Cortex of kidney (tissue), 1 donor: ENCODE measurements at regions not wholly inside any gene's neighbourhood (a gene's known extent, or its start where the extent isn't known, plus 50 kb on each side); places are given as distances from the start of the nearest gene placed in this dataset.
"Not testable (repeated sequence)": the region's sequence is repeated elsewhere in the genome, so short reads cannot be mapped to it uniquely, and the experiment has no call there.

ENCODE experiments used
- DNase-seq: peaks from one replicate; lab custom pipeline; 2025; lab: John Stamatoyannopoulos, UW

GRCh38 chrX:115840729-115841409, 279.9 kb downstream of the PLS3 start:
- not testable (repeated sequence) for DNase-seq

- DNase-seq: not testable (repeated sequence)
Observed at GRCh38 chrX:115850986-115851385, 290.0 kb downstream of the PLS3 start.

- DNase-seq: not testable (repeated sequence)
Observed at GRCh38 chrX:115853260-115853659, 292.3 kb downstream of the PLS3 start.

DNA sequence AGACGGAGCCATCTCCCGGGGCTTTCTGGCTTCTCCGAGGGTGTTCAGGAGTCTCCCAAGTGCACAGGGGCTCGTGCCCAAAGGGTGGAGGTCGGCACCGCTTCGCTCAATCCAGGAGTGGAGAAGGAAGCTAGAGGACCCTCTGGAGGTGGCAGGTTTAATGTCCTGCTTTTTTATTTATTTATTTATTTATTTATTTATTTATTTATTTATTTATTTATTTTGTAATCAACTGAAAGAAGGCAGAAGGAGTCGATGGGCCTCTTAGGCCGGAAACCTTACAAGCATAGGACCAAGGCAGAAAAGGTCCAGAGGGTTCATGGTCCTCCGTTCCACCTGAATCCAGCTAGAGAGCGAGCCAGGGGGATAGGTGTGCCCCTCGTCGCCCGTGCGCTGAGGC, 289.4 kb upstream of the AGTR2 start:
- DNase-seq: not testable (repeated sequence)

DNA sequence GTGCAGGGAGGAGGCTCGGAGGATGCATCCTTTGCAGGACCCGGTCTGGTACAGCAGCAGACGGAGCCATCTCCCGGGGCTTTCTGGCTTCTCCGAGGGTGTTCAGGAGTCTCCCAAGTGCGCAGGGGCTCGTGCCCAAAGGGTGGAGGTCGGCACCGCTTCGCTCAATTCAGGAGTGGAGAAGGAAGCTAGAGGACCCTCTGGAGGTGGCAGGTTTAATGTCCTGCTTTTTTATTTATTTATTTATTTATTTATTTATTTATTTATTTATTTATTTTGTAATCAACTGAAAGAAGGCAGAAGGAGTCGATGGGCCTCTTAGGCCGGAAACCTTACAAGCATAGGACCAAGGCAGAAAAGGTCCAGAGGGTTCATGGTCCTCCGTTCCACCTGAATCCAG, 286.4 kb upstream of the AGTR2 start:
- DNase-seq: not testable (repeated sequence)

DNA sequence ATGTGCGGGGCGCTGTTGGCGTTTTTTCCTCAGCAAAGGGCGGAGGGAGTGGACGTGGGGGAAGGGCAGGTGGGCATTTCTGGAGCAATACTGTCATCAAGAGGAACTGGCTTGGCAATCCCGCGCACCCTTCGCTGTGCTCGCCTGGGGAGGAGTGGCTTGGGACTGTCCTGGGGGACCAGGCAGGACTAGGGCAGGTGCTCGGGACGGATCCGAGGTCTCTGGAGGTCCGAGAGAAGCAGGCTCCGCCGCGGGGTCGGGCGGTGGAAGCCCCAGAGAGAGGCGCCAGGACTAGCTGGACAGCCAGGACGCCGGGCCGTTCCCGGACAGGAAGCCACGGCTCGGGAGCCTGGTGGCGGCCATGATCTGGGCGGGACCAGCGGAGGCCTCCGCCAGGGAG, 282.5 kb upstream of the AGTR2 start:
- DNase-seq: not testable (repeated sequence)

DNA sequence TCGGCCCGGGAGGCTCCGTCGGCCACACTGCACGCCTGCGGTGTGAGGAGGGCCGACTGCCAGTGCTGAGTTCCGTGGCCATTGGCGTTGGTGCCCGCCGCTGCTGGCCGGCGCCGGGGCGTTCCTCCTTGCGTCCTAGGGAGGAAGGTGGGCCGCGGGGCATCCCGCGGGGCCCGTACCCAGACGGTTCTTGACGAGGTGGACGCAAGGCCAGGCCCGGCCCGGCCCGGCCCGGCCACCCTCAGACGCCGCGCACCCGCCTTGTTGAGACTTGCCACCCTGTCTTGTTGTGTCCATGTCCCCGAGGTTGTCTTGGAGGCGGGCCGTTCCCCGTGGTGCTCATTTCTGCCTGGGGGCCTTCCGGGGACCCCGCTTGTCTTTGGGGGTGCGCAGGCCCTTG, 282.0 kb upstream of the AGTR2 start:
- DNase-seq: not testable (repeated sequence)

DNA sequence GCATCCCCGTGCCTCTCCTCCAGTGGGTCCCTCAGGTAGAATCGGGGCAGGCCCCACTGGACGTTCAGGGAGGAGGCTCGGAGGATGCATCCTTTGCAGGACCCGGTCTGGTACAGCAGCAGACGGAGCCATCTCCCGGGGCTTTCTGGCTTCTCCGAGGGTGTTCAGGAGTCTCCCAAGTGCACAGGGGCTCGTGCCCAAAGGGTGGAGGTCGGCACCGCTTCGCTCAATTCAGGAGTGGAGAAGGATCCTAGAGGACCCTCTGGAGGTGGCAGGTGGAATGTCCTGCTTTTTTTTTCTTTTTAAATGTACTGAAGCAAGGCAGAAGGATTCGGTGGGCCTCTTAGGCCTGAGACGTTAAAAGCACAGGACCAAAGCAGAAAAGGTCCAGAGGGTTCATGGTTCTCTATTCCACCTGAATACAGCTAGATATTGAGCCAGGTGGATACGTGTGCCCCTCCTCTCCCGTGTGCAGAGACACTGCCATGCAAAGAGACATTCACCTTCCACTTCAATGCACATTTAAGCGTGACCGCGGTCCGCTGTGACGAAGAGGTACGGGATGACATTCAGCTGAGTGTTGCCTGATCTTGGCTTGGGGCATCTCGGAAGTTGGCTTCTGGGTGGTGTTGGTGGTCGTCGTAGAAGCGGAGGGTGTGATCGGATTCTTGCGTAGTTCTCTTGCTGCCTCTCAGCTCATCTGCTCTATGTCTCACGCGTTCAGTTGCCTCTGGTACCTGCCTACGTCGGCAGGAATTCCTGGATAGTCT, 281.2 kb upstream of the AGTR2 start:
- DNase-seq: no peak

- DNase-seq: no peak
Observed at GRCh38 chrX:115892056-115892708, 278.4 kb upstream of the AGTR2 start.

DNA sequence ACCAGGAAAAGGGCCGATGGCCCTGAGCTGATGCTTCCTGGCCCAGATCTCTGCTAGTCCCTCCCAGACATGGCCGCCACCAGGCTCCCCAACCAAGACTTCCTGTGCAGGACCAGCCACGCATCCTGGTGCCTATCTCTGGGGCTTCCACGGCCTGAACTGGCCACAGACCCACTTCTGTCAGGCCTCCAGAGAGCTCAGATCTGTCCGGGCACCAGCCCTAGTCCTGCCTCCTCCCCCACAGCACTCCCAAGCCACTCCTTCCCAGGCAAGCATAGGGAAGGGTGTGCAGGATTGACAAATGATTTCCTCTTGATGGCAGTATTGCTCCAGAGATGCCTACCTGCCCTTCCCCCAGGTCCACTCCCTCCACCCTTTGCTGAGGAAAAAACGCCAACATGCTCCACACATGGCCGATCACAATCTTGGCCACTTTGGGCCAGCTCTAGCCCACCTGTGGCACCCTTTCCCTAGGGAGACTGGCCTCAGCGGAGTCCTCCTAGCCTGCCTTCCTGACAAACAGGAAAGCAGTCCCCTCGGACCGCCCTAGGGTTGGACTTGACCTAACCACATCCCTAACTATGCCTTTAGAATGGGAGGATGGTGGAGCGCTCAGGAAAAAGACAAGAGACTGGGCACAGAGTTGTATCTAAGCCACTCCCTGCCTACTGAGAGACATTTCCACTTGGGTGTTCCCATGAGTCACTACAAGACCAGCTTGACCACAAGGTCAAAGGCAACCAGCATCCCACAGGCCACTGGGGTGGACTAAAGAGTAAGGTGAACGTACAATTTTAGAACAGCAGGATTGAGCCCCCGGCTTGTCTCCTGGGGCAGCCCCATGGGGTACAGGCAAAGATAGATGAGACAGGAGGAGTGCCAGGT, 277.5 kb upstream of the AGTR2 start:
- no peak for DNase-seq

GRCh38 chrX:115894087-115894486, 276.5 kb upstream of the AGTR2 start:
- DNase-seq: no peak

DNA sequence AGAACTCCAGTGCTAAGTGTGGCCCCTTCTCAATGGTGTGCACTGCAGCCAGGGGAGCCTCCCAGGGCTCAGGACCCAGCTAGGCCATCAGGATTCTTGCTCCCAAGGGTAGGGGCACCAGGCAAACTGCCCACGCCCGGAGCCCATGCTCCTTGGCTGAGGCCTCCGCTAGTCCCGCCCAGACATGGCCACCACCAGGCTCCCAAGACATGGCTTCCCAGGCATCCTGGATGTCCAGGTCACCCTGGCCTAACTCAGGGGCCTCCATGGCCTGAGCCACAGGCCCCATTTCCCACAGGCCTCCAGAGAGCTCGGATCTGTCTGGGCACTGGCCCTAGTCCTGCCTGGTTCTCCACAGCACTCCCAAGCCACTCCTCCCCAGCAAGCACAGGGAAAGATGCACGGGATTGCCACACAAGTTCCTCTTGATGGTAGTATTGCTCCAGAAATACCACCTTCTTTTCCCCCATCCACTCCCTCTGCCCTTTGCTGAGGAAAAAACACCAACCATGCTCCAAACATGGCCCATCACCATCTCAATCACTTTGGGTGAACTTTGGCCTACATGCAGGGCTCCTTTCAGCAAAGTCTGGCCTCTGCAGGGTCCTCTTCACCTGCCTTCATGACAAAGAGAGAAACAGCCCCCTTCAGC, 274.7 kb upstream of the AGTR2 start:
- no peak for DNase-seq

DNA sequence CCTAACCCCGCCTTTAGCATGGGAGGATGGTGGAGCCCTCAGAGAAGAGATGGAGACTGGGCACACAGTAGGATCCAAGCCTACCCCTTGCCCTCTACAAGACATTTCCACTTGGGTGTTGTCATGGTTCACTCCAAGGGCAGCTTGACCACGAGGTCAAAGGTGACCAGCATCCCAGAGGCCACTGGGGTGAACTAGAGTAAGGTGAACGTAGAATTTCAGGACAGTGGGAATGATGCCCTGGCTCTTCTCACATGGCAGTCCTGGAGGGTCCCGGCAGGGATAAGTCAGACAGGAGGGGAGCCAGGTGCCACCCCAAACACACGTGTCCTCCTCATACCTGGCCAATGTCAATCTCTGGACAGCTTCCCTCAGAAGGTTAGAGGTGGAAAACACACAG, 274.2 kb upstream of the AGTR2 start:
- no peak for DNase-seq

GRCh38 chrX:115897956-115898355, 272.6 kb upstream of the AGTR2 start:
- no peak for DNase-seq

GRCh38 chrX:115898382-115899001, 272.1 kb upstream of the AGTR2 start:
- no peak for DNase-seq

GRCh38 chrX:115900425-115900824, 270.1 kb upstream of the AGTR2 start:
- no peak for DNase-seq

DNA sequence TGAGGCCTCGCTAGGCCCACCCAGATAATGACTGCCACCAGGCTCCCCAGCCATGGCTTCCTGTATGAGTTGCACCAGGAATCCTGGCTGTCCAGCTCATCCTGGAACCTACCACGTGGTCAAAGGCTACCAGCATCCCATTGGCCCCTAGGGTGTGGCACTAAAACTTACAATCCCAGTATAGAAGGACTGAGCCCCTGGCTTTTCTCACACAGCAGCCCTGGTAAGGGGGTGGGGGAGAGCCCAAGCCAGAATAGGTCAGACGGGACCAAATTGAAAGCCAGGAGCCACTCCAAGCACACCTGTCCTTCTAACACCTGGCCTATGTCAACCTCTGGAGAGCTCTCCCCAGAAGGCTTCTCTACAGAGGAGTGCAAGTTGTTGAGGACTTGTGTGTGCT, 269.3 kb upstream of the AGTR2 start:
- DNase-seq: no peak

- DNase-seq: no peak
Observed at GRCh38 chrX:115902995-115903394, 267.5 kb upstream of the AGTR2 start.

GRCh38 chrX:115906276-115906675, 264.3 kb upstream of the AGTR2 start:
- no peak for DNase-seq

DNA sequence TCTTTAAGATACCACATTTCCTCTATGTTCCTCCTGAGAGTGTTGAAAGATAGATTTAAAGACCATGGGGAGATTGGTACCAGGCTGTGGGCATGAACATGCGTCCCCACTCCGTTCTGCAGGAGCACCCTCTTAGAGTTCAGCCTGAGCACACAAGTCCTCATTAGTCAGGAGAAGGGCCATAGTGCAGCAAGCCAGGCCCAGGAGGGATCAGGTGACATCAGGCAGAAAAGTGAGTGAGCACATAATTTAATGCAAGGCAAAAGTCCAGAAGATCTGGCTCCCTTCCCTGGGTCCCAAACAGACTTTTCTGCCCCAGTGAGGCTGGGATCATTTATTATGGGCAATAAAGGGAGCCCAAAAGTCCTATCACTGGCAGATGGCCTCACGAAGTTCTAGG, 263.7 kb upstream of the AGTR2 start:
- no peak for DNase-seq

GRCh38 chrX:115909017-115909416, 261.5 kb upstream of the AGTR2 start:
- DNase-seq: no peak
